Effector memory CD4-positive, alpha-beta T cell (primary cell): ENCODE measurements at regions not wholly inside any gene's neighbourhood (a gene's known extent, or its start where the extent isn't known, plus 50 kb on each side); places are given as distances from the start of the nearest gene placed in this dataset.

ENCODE experiments used
- DNase-seq, 3 donors: peaks; one replicate each; pipeline ENCODE4 v3.0.0-alpha.2; 2020
- H3K27ac ChIP-seq: 2 replicates; pipeline ENCODE4 v1.7.0; 2013; ENCODE audit warnings: mild to moderate bottlenecking, low read length, moderate library complexity; ENCODE audit not compliant: insufficient read depth, poor library complexity, severe bottlenecking
- H3K27me3 ChIP-seq: replicated peaks from 2 replicates; pipeline ENCODE4 v1.7.0; 2013; ENCODE audit warnings: mild to moderate bottlenecking, low read length; ENCODE audit not compliant: insufficient read depth, control insufficient read depth, poor library complexity, severe bottlenecking
- H3K36me3 ChIP-seq: 2 replicates; pipeline ENCODE4 v1.7.0; 2013; ENCODE audit warnings: mild to moderate bottlenecking, low read length, moderate library complexity; ENCODE audit not compliant: control insufficient read depth, insufficient read depth
- H3K4me1 ChIP-seq: 2 replicates; pipeline ENCODE4 v1.7.0; 2013; ENCODE audit warnings: low read length, mild to moderate bottlenecking; ENCODE audit not compliant: control insufficient read depth, insufficient read depth, poor library complexity, severe bottlenecking
- H3K4me3 ChIP-seq: 2 replicates; pipeline ENCODE4 v1.7.0; 2013; ENCODE audit warnings: low read length, low read depth, mild to moderate bottlenecking; ENCODE audit not compliant: insufficient read depth, poor library complexity, severe bottlenecking
- H3K9me3 ChIP-seq: 2 replicates; pipeline ENCODE4 v1.7.0; 2013; ENCODE audit warnings: mild to moderate bottlenecking, low read length, moderate library complexity; ENCODE audit not compliant: control insufficient read depth

- Histone ChIP-seq H3K27ac (no peak overlapping the region), H3K4me1 (peaks cover 16% of the 10 kb centered on the region)
- DNase-seq, result no peak
Observed at GRCh38 chr2:181198183-181198864, 217.9 kb downstream of the UBE2E3 start.

GRCh38 chr2:181203412-181203811 is 223.0 kb downstream of the UBE2E3 start:
- peaks cover 4% of the 10 kb centered on the region for H3K4me1 ChIP-seq
- no peak overlapping the region for H3K4me3 ChIP-seq
- no peaks in the 10 kb centered on the region for H3K9me3 ChIP-seq
- H3K27me3 ChIP-seq, result no peaks in the 10 kb centered on the region
- DNase-seq, result no peak
- no peaks in the 10 kb centered on the region for H3K36me3 ChIP-seq
- no peak overlapping the region for H3K27ac ChIP-seq

More at GRCh38 chr2:181198183-181198864, 217.9 kb downstream of the UBE2E3 start:
- Histone ChIP-seq H3K9me3 (no peaks in the 10 kb centered on the region), H3K4me3 (no peak overlapping the region), H3K27me3 (no peaks in the 10 kb centered on the region), H3K36me3 (no peaks in the 10 kb centered on the region)

- Histone ChIP-seq H3K27me3 (no peaks in the 10 kb centered on the region), H3K4me1 (no peaks in the 10 kb centered on the region), H3K27ac (no peak overlapping the region), H3K36me3 (no peaks in the 10 kb centered on the region), H3K4me3 (no peak overlapping the region), H3K9me3 (no peaks in the 10 kb centered on the region)
- DNase-seq, result no peak
Observed at GRCh38 chr2:181203916-181204315, 223.5 kb downstream of the UBE2E3 start.

GRCh38 chr2:181218401-181218821 is 238.0 kb downstream of the UBE2E3 start:
- DNase-seq, result no peak
- H3K36me3 ChIP-seq, result no peaks in the 10 kb centered on the region
- H3K27me3 ChIP-seq, result no peaks in the 10 kb centered on the region
- no peaks in the 10 kb centered on the region for H3K4me1 ChIP-seq
- H3K9me3 ChIP-seq, result no peaks in the 10 kb centered on the region
- no peak overlapping the region for H3K4me3 ChIP-seq
- H3K27ac ChIP-seq, result no peak overlapping the region

DNA sequence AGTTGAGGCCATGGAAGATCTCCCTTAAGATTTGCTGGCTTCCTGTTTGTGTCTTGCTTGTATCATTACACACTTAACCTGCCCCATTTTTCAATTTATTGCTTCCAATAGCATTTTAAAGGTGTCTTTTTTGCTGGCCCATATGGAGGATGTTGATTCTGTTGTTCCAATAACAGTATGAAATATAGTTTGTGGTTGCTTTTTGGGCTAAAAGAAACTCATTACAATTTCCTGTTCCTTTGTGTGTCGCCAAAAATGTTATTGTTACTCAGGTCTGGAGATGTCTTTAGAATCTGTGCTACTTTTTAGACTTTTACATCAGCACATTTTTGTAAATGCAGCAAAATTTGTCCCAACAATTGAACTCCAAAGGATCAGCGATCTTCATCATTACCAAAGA is 234.0 kb upstream of the ITGA4 start:
- no peaks in the 10 kb centered on the region for H3K36me3 ChIP-seq
- no peak for DNase-seq
- H3K4me1 ChIP-seq, result no peaks in the 10 kb centered on the region
- H3K4me3 ChIP-seq, result no peak overlapping the region
- H3K27ac ChIP-seq, result peak overlapping the region; percentile 52
- no peaks in the 10 kb centered on the region for H3K9me3 ChIP-seq
- no peaks in the 10 kb centered on the region for H3K27me3 ChIP-seq

DNA sequence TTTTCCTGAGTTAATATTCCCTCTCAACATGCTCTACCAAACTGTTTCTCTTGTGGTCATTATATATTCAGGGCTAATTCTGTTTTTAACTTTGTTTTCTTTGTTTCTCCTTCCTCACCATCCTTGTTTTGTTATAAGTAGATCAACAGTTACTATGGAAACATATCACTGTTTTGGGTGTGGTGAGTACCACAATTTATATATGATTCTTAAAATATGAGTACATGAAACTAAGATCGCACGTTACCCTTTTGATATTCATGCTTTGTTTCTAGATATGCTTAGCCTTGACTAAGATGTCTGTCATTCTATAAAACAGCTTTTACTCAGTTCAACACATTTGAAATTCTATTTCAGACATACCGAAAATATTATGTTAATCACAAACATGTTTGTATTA is 232.3 kb upstream of the ITGA4 start:
- Histone ChIP-seq H3K36me3 (no peaks in the 10 kb centered on the region), H3K27ac (peak overlapping the region; percentile 49), H3K27me3 (no peaks in the 10 kb centered on the region), H3K9me3 (no peaks in the 10 kb centered on the region), H3K4me3 (no peak overlapping the region), H3K4me1 (no peaks in the 10 kb centered on the region)
- DNase-seq, result no peak

DNA sequence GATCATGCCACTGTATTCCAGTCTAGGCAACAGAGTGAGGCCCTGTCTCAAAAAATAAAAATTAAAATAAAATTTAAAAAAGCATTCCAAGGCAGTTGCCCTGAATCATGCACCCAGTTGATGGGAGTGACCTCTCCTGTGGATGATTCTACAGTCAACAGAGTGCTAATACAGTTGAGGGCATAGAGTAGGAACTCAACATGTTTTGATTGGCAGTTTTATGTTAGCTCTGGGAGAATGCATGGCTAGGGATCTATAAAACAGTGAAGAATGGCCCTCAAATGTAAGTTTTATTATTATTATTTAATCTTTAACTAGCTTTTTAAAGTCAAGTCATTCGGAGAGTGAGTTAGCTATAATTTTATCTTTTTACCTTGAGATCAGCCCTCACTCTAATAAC is 228.5 kb upstream of the ITGA4 start:
- H3K27me3 ChIP-seq, result no peaks in the 10 kb centered on the region
- no peak overlapping the region for H3K27ac ChIP-seq
- H3K36me3 ChIP-seq, result no peaks in the 10 kb centered on the region
- no peak for DNase-seq
- no peaks in the 10 kb centered on the region for H3K9me3 ChIP-seq
- H3K4me1 ChIP-seq, result no peaks in the 10 kb centered on the region
- no peak overlapping the region for H3K4me3 ChIP-seq

DNA sequence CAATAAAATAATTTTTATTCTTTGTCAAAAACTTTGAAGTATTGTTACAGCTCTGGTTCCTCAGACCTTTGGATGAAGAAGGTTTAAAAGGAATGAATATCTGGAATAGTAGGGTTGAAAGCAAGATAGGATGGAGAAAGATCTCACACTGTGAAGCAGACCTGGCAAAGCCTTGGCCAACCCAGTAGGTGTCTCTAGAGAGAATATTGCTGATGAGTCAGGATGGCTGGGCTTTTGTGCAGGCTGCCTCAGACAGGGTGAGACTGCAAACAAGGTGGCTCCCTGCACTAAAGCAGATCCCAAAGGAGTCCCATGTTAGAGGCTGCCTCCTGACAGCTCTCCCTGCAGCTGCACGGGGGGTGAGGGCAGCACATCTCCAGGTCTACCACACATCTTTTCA is 226.0 kb upstream of the ITGA4 start:
- no peaks in the 10 kb centered on the region for H3K36me3 ChIP-seq
- no peaks in the 10 kb centered on the region for H3K27me3 ChIP-seq
- no peak overlapping the region for H3K4me3 ChIP-seq
- no peak for DNase-seq
- no peak overlapping the region for H3K27ac ChIP-seq
- no peaks in the 10 kb centered on the region for H3K9me3 ChIP-seq
- H3K4me1 ChIP-seq, result no peaks in the 10 kb centered on the region

- no peaks in the 10 kb centered on the region for H3K4me1 ChIP-seq
- no peaks in the 10 kb centered on the region for H3K27me3 ChIP-seq
- H3K4me3 ChIP-seq, result no peak overlapping the region
- DNase-seq, result no peak
- H3K36me3 ChIP-seq, result no peaks in the 10 kb centered on the region
- no peaks in the 10 kb centered on the region for H3K9me3 ChIP-seq
- no peak overlapping the region for H3K27ac ChIP-seq
Observed at GRCh38 chr2:181231886-181232621, 225.1 kb upstream of the ITGA4 start.

DNA sequence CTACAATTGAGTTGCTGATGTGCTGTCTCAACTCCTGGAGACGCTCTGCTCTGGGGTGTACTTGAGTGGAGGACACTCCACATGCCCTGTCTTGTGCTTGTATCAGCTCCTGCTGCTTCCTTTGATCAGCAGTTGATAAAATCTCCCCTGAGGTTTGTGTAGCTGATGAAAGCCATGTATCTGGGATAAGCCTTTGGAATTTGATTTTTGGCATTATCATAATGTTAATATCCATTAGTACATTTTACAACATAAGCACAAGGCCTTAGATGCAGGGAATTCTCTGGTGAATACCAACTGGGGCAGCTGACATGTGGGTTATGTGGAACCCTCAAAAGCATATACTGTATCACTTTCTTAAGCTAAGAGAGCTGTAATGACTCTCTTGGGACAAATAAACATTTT is 222.7 kb upstream of the ITGA4 start:
- Histone ChIP-seq H3K27me3 (no peaks in the 10 kb centered on the region), H3K9me3 (no peaks in the 10 kb centered on the region), H3K4me3 (no peak overlapping the region), H3K36me3 (no peaks in the 10 kb centered on the region), H3K27ac (no peak overlapping the region), H3K4me1 (no peaks in the 10 kb centered on the region)
- no peak for DNase-seq
